ENCODE measurements at regions not wholly inside any gene's neighbourhood (a gene's known extent, or its start where the extent isn't known, plus 50 kb on each side); places are given as distances from the start of the nearest gene placed in this dataset.

DNA sequence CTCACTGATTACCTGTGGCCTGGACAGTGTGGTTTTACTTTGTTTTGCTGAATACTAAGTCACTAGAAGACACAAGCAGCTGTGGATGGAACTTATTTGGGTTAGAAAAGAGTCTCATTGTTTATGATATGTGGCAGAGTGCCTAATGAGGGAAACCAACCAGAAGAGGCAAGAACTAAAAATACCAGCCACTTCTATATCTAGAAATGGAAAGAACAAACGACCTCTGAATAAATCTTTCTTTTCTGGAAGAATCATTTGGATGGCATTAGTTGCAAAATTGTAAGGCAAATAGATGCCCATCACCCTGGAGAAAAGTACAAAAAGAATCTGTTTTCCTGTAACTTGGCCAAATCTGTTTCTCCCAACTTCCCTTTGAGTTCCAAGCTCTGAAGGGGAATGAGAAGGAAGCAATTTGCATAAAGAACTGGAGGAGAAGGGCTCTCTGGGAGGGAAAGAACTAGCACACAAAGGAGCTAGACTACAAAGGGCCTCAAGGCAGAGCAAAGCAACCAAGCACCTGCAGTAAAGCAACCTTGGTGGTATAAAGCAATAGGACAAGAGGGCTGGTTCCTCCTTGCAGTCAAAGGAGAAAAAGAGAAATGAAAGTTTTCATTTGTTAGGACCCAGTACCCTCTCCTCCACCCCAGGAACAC lies 455.4 kb downstream of the CAAP1 start:
- no peak overlapping the region for H3K27ac Mint-ChIP-seq
- DNase-seq = no peak
- no peaks in the 10 kb centered on the region for H3K27me3 Mint-ChIP-seq
- peaks cover 6% of the 10 kb centered on the region for H3K9me3 Mint-ChIP-seq
- H3K4me3 Mint-ChIP-seq = no peak overlapping the region
- H3K4me1 Mint-ChIP-seq = no peaks in the 10 kb centered on the region
- ATAC-seq = no peak
- no peaks in the 10 kb centered on the region for H3K36me3 Mint-ChIP-seq (ENCODE audit: low read depth)

DNA sequence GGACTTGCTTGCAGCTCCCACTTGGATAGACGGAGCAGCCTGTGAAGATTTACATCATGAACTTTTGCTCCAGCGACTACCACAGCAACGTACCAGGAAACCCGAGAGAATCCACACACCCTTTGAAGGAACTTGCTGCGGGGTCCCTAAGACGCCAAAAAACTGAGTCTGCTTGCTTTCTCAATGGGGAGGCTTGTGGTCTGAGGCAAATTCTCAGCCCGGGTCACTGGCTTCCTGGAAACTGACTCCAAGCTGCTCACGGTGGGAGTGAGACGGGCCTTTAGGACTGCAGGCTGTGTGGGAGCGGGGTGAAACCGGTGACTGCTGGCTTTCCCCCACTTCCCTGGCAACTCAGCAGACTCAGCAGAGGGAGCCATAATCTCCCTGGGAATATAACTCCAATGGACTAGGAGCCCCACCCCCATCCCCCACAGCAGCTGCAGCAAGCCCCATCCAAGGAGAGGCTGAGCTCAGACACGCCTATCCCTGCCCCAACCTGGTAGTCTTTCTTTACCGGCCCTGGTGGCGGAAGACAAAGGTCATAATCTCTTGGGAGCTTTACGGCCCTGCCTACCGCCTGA lies 466.0 kb downstream of the CAAP1 start:
- ATAC-seq (no peak), DNase-seq (no peak)
- H3K9me3 Mint-ChIP-seq = peaks cover 12% of the 10 kb centered on the region
- H3K27me3 Mint-ChIP-seq = no peaks in the 10 kb centered on the region
- no peaks in the 10 kb centered on the region for H3K36me3 Mint-ChIP-seq (ENCODE audit: low read depth)
- H3K27ac Mint-ChIP-seq = no peak overlapping the region
- no peaks in the 10 kb centered on the region for H3K4me1 Mint-ChIP-seq
- no peak overlapping the region for H3K4me3 Mint-ChIP-seq

GRCh38 chr9:26418480-26418879 lies 474.1 kb downstream of the CAAP1 start:
- ATAC-seq = no peak

GRCh38 chr9:26415528-26415927 lies 477.1 kb downstream of the CAAP1 start:
- DNase-seq (no peak), ATAC-seq (no peak)
- Mint-ChIP-seq H3K36me3 (ENCODE audit: low read depth) (no peaks in the 10 kb centered on the region), H3K4me3 (no peak overlapping the region), H3K27me3 (no peaks in the 10 kb centered on the region), H3K9me3 (no peaks in the 10 kb centered on the region), H3K4me1 (no peaks in the 10 kb centered on the region), H3K27ac (no peak overlapping the region)

More at GRCh38 chr9:26418480-26418879, 474.1 kb downstream of the CAAP1 start:
- H3K4me1 Mint-ChIP-seq = no peaks in the 10 kb centered on the region
- no peak overlapping the region for H3K27ac Mint-ChIP-seq
- no peaks in the 10 kb centered on the region for H3K36me3 Mint-ChIP-seq (ENCODE audit: low read depth)
- no peaks in the 10 kb centered on the region for H3K27me3 Mint-ChIP-seq
- DNase-seq = no peak
- H3K9me3 Mint-ChIP-seq = no peaks in the 10 kb centered on the region
- H3K4me3 Mint-ChIP-seq = no peak overlapping the region

GRCh38 chr9:26413611-26414010 lies 479.0 kb downstream of the CAAP1 start:
- DNase-seq (no peak), ATAC-seq (no peak)
- Mint-ChIP-seq H3K9me3 (peaks cover 5% of the 10 kb centered on the region), H3K4me1 (no peaks in the 10 kb centered on the region), H3K27me3 (no peaks in the 10 kb centered on the region), H3K27ac (no peak overlapping the region), H3K4me3 (no peak overlapping the region), H3K36me3 (ENCODE audit: low read depth) (no peaks in the 10 kb centered on the region)

DNA sequence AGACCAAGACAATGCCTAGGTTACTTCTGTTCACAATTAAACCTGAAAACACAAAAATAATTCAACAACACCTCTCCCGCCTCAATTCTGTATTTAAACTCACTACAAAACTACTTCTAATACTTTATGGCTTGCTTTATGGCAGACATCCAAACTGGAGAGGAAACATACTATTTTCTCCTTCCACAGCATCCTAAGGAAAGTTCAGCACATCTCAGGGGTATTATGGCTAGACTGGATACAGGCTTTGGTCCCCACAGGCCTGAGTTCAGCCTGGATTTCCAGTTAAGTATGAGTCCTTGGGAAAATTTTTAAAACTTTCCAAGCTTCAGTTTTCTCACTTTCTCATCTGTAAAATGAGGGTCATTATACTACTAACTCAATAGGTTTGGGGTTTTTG lies 480.2 kb downstream of the CAAP1 start:
- no peak for ATAC-seq
- Mint-ChIP-seq H3K36me3 (ENCODE audit: low read depth) (no peaks in the 10 kb centered on the region), H3K9me3 (peaks cover 8% of the 10 kb centered on the region)

GRCh38 chr9:26406676-26407075 lies 485.9 kb downstream of the CAAP1 start:
- ATAC-seq (no peak), DNase-seq (no peak)
- Mint-ChIP-seq H3K27ac (no peak overlapping the region), H3K27me3 (no peaks in the 10 kb centered on the region), H3K4me1 (no peaks in the 10 kb centered on the region), H3K36me3 (ENCODE audit: low read depth) (no peaks in the 10 kb centered on the region), H3K9me3 (peaks cover 17% of the 10 kb centered on the region), H3K4me3 (no peak overlapping the region)

More for the DNA sequence above, 480.2 kb downstream of the CAAP1 start:
- Mint-ChIP-seq H3K4me3 (no peak overlapping the region), H3K4me1 (no peaks in the 10 kb centered on the region), H3K27ac (no peak overlapping the region), H3K27me3 (no peaks in the 10 kb centered on the region)
- DNase-seq = no peak

GRCh38 chr9:26399556-26399955 lies 493.0 kb downstream of the CAAP1 start:
- H3K9me3 Mint-ChIP-seq = no peaks in the 10 kb centered on the region
- ATAC-seq = no peak
- H3K4me1 Mint-ChIP-seq = no peaks in the 10 kb centered on the region
- H3K4me3 Mint-ChIP-seq = no peak overlapping the region
- H3K27me3 Mint-ChIP-seq = no peaks in the 10 kb centered on the region
- H3K27ac Mint-ChIP-seq = no peak overlapping the region
- no peaks in the 10 kb centered on the region for H3K36me3 Mint-ChIP-seq (ENCODE audit: low read depth)
- no peak for DNase-seq

DNA sequence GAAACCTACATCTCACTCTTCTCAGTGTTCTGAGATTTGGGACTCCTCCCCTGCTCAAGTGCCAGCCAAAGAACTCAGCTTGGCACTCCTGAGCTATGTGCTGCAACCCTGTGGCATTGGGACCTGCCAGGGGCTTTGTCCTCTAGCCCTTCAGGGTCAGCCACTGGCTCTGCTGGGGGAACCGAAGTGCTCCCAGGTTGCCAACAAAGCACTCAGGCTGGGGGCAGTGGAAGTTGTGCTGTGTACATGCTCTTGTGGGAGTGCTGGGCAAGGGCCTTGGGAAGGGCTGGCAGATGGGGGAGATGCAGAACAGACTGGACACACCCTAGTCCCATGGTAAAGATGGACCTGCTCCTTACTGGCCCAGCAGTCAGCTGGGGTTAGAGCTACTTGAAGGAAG lies 498.6 kb downstream of the CAAP1 start:
- ATAC-seq (no peak), DNase-seq (no peak)
- no peaks in the 10 kb centered on the region for H3K4me1 Mint-ChIP-seq
- H3K27ac Mint-ChIP-seq = no peak overlapping the region
- H3K27me3 Mint-ChIP-seq = no peaks in the 10 kb centered on the region
- H3K4me3 Mint-ChIP-seq = no peak overlapping the region
- H3K36me3 Mint-ChIP-seq (ENCODE audit: low read depth) = no peaks in the 10 kb centered on the region
- H3K9me3 Mint-ChIP-seq = peaks cover 9% of the 10 kb centered on the region

DNA sequence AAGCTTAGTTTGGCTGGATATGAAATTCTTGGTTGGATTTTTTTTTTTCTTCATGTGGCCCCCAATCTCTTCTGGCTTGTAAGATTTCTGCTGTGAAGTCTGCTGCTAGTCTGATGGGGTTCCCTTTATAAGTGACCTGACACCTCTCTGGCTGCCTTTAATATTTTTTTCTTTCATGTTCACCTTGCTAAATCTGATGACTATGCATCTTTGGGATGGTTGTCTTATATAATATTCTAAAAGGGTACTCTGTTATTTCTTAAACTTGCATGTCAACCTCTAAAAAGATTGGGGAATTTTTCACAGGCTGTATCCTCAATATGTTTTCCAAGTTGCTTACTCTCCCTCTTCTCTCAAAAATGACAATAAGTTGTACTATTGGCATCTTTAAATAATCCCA lies 500.0 kb downstream of the CAAP1 start:
- H3K36me3 Mint-ChIP-seq (ENCODE audit: low read depth) = no peaks in the 10 kb centered on the region
- no peak overlapping the region for H3K27ac Mint-ChIP-seq
- H3K4me1 Mint-ChIP-seq = no peaks in the 10 kb centered on the region
- no peak for ATAC-seq
- H3K4me3 Mint-ChIP-seq = no peak overlapping the region
- no peak for DNase-seq
- H3K9me3 Mint-ChIP-seq = peaks cover 11% of the 10 kb centered on the region
- no peaks in the 10 kb centered on the region for H3K27me3 Mint-ChIP-seq

DNA sequence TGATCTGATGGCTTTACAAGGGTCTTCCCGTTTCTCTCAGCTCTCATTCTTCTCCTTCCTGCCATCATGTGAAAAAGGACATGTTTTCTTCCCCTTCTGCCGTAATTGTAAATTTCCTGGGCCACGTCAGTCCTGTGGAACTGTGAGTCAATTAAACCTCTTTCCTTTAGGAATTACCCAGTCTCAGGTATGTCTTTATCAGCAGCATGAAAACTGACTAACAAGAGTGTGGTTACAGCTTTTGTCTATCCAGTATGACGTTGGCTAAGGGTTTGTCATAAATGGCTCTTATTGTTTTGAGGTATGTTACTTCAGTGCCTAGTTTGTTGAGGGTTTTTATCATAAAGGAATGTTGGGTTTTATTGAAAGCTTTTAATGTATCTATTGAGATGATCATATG lies 501.6 kb downstream of the CAAP1 start:
- H3K9me3 Mint-ChIP-seq = peaks cover 11% of the 10 kb centered on the region
- no peaks in the 10 kb centered on the region for H3K4me1 Mint-ChIP-seq
- DNase-seq = no peak
- no peak overlapping the region for H3K27ac Mint-ChIP-seq
- no peak overlapping the region for H3K4me3 Mint-ChIP-seq
- ATAC-seq = no peak
- no peaks in the 10 kb centered on the region for H3K27me3 Mint-ChIP-seq
- H3K36me3 Mint-ChIP-seq (ENCODE audit: low read depth) = no peaks in the 10 kb centered on the region

DNA sequence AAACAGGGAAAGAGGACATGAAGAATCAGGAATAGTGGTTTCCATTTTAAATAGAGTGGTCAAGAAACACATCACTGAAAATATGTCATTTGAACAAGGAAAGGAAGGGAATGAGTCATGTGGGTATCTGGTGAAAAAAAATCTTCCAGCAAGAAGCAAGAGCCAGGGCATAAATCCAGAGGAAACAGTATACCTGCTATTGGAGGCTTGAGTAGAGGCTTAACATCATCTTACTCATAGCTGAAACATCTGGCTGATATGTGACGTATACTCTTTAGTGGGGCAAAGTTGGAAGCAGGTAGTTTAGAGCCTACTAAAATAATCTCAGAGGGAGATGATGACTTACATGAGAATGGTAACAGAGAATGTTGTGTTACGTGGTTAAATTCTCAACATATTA lies 517.2 kb downstream of the CAAP1 start:
- DNase-seq (no peak), ATAC-seq (no peak)
- Mint-ChIP-seq H3K27me3 (no peaks in the 10 kb centered on the region), H3K4me1 (no peaks in the 10 kb centered on the region), H3K36me3 (ENCODE audit: low read depth) (no peaks in the 10 kb centered on the region), H3K9me3 (peaks cover 15% of the 10 kb centered on the region), H3K4me3 (no peak overlapping the region), H3K27ac (no peak overlapping the region)

DNA sequence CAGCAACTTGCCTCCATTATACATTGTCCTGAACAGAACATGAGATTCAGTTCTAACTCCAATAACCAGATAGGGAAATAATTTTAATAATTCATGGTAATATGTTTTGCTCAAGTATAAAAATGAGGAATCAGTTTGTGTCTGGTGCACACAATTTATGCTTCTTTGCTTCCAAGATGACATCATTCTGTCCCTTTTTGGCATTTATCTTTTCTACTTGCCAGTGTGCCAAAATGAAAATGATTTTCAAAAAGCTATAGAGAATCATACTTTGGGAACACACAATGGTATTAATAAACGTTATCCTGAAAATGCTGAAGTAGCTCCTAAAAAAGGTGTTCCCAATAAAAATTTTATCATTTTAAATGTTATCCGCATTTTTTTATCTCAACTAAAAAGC lies 519.0 kb downstream of the CAAP1 start:
- Mint-ChIP-seq H3K27ac (no peak overlapping the region), H3K9me3 (peaks cover 15% of the 10 kb centered on the region), H3K4me3 (no peak overlapping the region), H3K36me3 (ENCODE audit: low read depth) (no peaks in the 10 kb centered on the region), H3K27me3 (no peaks in the 10 kb centered on the region), H3K4me1 (no peaks in the 10 kb centered on the region)
- ATAC-seq (no peak), DNase-seq (no peak)

DNA sequence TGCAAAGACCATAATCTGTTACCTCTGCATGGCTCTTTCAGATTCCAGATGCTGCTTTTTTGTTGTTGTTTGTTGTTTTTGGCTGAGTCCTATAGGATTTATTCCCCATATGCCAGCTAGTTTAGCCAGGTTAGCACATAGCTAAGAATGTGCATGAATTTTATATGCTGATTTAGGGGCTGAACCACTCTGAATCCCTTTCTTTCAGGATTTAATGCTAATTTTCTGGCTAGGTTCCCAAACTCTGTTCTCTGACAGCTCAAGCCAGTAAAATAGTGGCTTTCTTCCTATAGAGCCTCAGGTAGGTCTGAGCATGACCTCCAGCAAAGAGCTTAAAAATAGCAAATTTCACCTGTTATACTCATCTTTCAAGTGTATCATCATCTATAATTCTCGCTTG lies 521.4 kb downstream of the CAAP1 start:
- ATAC-seq = no peak
- Mint-ChIP-seq H3K4me3 (no peak overlapping the region), H3K27me3 (no peaks in the 10 kb centered on the region), H3K9me3 (peaks cover 8% of the 10 kb centered on the region), H3K36me3 (ENCODE audit: low read depth) (no peaks in the 10 kb centered on the region), H3K4me1 (no peaks in the 10 kb centered on the region), H3K27ac (no peak overlapping the region)
- no peak for DNase-seq

DNA sequence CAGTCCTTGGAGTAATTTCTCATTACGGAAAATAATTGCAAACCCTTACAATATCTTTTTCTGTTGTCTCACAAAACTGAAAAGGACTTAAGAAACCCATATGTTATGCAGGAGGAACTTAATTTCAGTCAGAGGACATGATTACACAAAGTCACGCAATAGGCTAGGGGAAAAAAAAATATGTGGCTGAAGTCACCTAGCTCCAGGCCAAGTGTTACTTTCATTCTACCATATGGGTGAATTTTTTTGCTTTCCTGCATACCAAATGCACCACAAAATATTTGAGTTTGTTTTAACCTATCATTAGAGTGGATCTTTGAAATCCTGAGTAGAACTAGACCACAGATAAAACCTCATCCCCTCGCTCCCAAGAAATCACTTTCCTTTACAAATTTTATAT lies 523.5 kb downstream of the CAAP1 start:
- no peak overlapping the region for H3K4me3 Mint-ChIP-seq
- ATAC-seq (no peak), DNase-seq (no peak)
- H3K36me3 Mint-ChIP-seq (ENCODE audit: low read depth) = no peaks in the 10 kb centered on the region
- no peaks in the 10 kb centered on the region for H3K4me1 Mint-ChIP-seq
- no peak overlapping the region for H3K27ac Mint-ChIP-seq
- peaks cover 8% of the 10 kb centered on the region for H3K9me3 Mint-ChIP-seq
- no peaks in the 10 kb centered on the region for H3K27me3 Mint-ChIP-seq

DNA sequence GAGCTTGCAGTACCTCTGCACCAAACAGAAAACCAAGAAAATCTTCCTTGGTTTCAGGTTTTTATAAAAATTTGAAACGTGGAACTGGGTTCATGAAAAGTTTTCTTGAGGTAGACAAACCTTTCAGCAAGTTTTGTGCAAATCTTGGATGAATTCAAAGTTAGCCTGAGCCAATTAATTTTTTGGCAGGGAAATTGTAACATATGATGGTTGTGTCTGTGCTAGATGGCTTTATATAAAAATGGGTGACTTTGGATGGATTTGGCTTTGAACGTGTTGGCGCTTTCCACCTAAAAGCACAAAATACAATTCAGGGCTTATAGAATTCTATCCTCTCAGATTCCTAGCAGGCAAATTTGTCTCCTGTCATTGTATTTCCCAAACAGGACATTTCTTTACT lies 524.4 kb downstream of the CAAP1 start:
- Mint-ChIP-seq H3K9me3 (peaks cover 8% of the 10 kb centered on the region), H3K27me3 (no peaks in the 10 kb centered on the region), H3K4me1 (no peaks in the 10 kb centered on the region), H3K36me3 (ENCODE audit: low read depth) (no peaks in the 10 kb centered on the region), H3K27ac (no peak overlapping the region), H3K4me3 (no peak overlapping the region)
- DNase-seq (no peak), ATAC-seq (no peak)
